MCF 10A (cell line): ENCODE measurements at regions not wholly inside any gene's neighbourhood (a gene's known extent, or its start where the extent isn't known, plus 50 kb on each side); places are given as distances from the start of the nearest gene placed in this dataset.

Source experiments
- BruUV-seq: library from RNA; stranded (reverse); fragments of 400-500 nt; replicated peaks from 2 replicates; lab custom pipeline; 2021; lab: Mats Ljungman, UMichigan
- CTCF ChIA-PET: fragments of 300-600 bp; sonication (Branson Sonifier 250); formaldehyde crosslinking; extraction: SDS; loops from one replicate; lab custom pipeline; 2021; ENCODE audit warnings: antibody characterized with exemption, inconsistent platforms; lab: Yijun Ruan, JAX
- POLR2A ChIA-PET: fragments of 300-600, 350-650 bp; sonication (Branson Sonifier 250); formaldehyde crosslinking; extraction: SDS; loops from one replicate; lab custom pipeline; 2020; ENCODE audit warnings: antibody characterized with exemption, inconsistent platforms; lab: Yijun Ruan, JAX
- DNase-seq: peaks from one replicate; pipeline ENCODE4 v3.0.0-alpha.2; 2018; ENCODE audit not compliant: unreplicated experiment
- H3K27ac Mint-ChIP-seq: one replicate; pipeline ENCODE4 v1.8.0; 2022; ENCODE audit warnings: mild to moderate bottlenecking, low read depth, mixed read lengths; ENCODE audit not compliant: unreplicated experiment
- H3K27me3 Mint-ChIP-seq: one replicate; pipeline ENCODE4 v1.8.0; 2022; ENCODE audit warnings: mixed read lengths; ENCODE audit not compliant: insufficient read depth, unreplicated experiment
- H3K36me3 Mint-ChIP-seq: one replicate; pipeline ENCODE4 v1.8.0; 2022; ENCODE audit warnings: mild to moderate bottlenecking, moderate library complexity, mixed read lengths; ENCODE audit not compliant: insufficient read depth, unreplicated experiment
- H3K4me1 Mint-ChIP-seq: one replicate; pipeline ENCODE4 v1.8.0; 2022; ENCODE audit warnings: mixed read lengths; ENCODE audit not compliant: insufficient read depth, unreplicated experiment
- H3K4me3 Mint-ChIP-seq: one replicate; pipeline ENCODE4 v1.8.0; 2022; ENCODE audit warnings: mild to moderate bottlenecking, moderate library complexity, mixed read lengths; ENCODE audit not compliant: unreplicated experiment
- H3K9me3 Mint-ChIP-seq: one replicate; pipeline ENCODE4 v1.8.0; 2022; ENCODE audit warnings: mixed read lengths; ENCODE audit not compliant: unreplicated experiment
- intact Hi-C: fragments of 100-400 bp; cut with micrococcal nuclease; formaldehyde crosslinking; loops from 2 replicates; pipeline ENCODE4 v1.14.1; 2022
- TF ChIP-seq, protein P1 (sequence below): fragments of 200-600 bp; IDR thresholded peaks from one replicate; pipeline ENCODE4 v1.8.0; 2022; ENCODE audit warnings: antibody characterized with exemption, mild to moderate bottlenecking; ENCODE audit not compliant: unreplicated experiment

DNA sequence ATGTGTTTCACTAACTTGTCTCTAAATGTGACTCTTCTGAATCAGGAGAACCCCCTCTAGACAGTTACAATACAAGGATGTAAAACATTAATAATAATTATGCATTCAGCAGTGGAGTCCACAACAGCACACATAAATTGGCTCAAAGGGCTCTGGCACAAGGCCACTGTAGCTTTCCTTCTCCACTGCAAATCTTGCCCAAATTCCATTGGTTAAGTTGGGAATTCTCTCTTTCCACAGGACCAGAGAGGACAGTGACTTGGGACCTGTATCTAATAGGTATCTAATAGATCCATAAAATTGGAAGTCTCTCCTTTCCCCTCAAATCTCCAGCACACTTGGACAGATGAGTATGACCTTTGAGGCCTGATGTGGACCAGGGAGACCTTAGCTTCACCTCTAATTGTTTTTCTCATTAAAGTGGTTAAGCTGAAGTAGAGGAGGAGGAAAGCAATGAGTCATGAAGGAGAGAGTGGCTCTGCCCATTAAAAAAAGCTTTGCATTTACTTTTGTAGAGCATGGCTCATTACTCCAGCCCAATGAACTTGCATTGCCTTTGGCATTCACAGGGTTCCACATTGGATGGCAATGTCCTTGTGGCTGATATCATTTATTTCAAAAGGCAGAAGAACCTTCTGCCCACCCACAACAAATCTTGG lies 72.3 kb upstream of the SH3RF1 start:
- Mint-ChIP-seq H3K27ac (no peak overlapping the region), H3K36me3 (peaks cover 4% of the 10 kb centered on the region), H3K9me3 (no peaks in the 10 kb centered on the region), H3K4me1 (no peaks in the 10 kb centered on the region), H3K4me3 (no peak overlapping the region), H3K27me3 (no peaks in the 10 kb centered on the region)
- ChIA-PET CTCF (no interaction called here), POLR2A (no interaction called here)
- intact Hi-C loops, result no loop called here
- no peak for DNase-seq
- TF ChIP-seq, protein P1, sequence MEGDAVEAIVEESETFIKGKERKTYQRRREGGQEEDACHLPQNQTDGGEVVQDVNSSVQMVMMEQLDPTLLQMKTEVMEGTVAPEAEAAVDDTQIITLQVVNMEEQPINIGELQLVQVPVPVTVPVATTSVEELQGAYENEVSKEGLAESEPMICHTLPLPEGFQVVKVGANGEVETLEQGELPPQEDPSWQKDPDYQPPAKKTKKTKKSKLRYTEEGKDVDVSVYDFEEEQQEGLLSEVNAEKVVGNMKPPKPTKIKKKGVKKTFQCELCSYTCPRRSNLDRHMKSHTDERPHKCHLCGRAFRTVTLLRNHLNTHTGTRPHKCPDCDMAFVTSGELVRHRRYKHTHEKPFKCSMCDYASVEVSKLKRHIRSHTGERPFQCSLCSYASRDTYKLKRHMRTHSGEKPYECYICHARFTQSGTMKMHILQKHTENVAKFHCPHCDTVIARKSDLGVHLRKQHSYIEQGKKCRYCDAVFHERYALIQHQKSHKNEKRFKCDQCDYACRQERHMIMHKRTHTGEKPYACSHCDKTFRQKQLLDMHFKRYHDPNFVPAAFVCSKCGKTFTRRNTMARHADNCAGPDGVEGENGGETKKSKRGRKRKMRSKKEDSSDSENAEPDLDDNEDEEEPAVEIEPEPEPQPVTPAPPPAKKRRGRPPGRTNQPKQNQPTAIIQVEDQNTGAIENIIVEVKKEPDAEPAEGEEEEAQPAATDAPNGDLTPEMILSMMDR, result no peak
- BruUV-seq, result no TSS peak

DNA sequence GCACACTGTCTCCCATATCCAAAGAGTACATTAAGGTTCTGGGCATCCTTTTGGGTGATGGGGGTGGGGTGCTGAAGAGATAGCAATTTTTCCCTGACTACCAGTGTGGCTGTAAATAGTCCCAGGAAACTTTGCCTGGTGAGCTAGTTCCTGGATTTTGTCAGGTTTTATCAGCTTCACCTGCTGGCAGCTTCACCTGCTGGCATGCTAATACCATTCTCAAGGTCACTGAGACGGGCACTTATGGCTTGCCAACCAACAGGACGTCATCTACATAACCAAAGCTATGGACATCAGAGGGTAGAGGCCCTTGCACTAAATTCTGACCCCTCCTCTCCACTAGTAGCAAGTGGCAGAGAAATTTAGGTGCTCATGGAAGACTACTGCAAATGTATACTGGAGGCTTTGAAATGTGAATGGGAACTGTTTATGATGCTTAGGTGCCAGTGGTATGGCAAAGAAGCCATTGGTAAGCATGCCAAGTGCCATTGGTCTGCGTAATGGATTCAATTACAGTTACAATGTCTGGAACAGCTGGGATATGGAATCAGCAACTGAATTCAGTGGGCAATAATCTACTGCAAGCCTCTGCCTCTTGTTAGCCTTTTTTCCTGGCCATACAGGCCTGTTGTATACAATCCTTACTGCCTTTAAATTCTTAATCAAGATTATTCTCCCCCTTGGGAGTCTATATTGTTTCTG lies 71.6 kb upstream of the SH3RF1 start:
- ChIA-PET POLR2A (interaction anchor here (1.0 kb wide), 1 partner anchor 28 kb away, joined by 3 read pairs; no protein-coding TSS in a partner anchor), CTCF (interaction anchor here (0.6 to 1.0 kb wide), 3 partner anchors 21 to 144 kb away, joined by 3 to 4 read pairs (median 3); no protein-coding TSS in a partner anchor)
- H3K4me3 Mint-ChIP-seq, result no peak overlapping the region
- no peak overlapping the region for H3K27ac Mint-ChIP-seq
- peaks cover 4% of the 10 kb centered on the region for H3K36me3 Mint-ChIP-seq
- intact Hi-C loops, result no loop called here
- no peak for DNase-seq
- no peaks in the 10 kb centered on the region for H3K4me1 Mint-ChIP-seq
- TF ChIP-seq, protein P1, result no peak
- no peaks in the 10 kb centered on the region for H3K27me3 Mint-ChIP-seq
- no TSS peak for BruUV-seq
- H3K9me3 Mint-ChIP-seq, result no peaks in the 10 kb centered on the region

DNA sequence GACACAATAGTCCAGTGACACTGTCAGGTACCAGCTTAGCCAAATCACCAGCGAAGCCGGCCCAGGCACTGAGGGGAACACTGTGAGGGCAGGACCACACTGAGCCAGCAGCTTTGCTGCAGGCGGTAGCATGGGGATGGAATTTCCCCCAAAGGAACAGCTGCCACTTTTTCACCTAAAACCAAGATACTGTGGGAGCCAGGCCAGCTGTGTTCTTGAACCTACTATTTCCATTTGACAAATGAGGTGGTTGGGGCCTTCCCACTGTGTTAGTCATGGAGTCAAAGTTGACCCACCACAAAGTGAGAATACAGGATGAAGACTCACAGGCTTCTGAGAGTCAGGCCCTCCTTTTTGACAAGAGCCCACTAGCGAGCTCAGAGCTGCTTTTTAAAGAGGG lies 70.7 kb upstream of the SH3RF1 start:
- POLR2A ChIA-PET, result interaction anchor here (1.0 kb wide), 1 partner anchor 27 kb away, joined by 3 read pairs; no protein-coding TSS in a partner anchor
- TF ChIP-seq, protein P1, result no peak
- Mint-ChIP-seq H3K27me3 (no peaks in the 10 kb centered on the region), H3K4me3 (no peak overlapping the region), H3K27ac (no peak overlapping the region), H3K4me1 (no peaks in the 10 kb centered on the region), H3K9me3 (no peaks in the 10 kb centered on the region), H3K36me3 (peaks cover 4% of the 10 kb centered on the region)
- CTCF ChIA-PET, result interaction anchor here (0.7 to 1.0 kb wide), 2 partner anchors 22 to 118 kb away, joined by 3 to 4 read pairs; no protein-coding TSS in a partner anchor
- no peak for DNase-seq
- BruUV-seq, result no TSS peak
- intact Hi-C loops, result no loop called here

DNA sequence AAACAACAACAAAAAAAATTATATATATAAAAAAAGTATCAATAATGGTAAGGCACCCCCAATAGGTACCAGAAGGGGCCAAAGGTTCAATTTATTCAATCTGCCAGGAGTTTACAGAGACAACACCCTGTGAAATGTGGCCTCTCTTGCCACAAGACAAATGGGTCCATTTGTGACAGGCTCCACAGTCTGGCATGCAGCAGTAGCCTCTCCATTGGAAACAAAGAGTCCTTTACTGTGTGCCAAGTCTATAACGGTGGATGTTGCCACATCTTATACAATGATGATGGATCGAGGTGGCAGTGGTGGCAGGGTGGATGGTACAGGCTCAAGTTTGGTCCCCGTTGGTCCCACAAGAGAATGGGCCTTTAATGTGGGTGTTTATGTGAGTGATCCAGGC lies 70.1 kb upstream of the SH3RF1 start:
- H3K9me3 Mint-ChIP-seq, result no peaks in the 10 kb centered on the region
- intact Hi-C loops, result no loop called here
- TF ChIP-seq, protein P1, result no peak
- H3K36me3 Mint-ChIP-seq, result peaks cover 4% of the 10 kb centered on the region
- ChIA-PET POLR2A (no interaction called here), CTCF (no interaction called here)
- no peak for DNase-seq
- H3K27me3 Mint-ChIP-seq, result no peaks in the 10 kb centered on the region
- H3K4me3 Mint-ChIP-seq, result no peak overlapping the region
- peaks cover 1% of the 10 kb centered on the region for H3K4me1 Mint-ChIP-seq
- H3K27ac Mint-ChIP-seq, result no peak overlapping the region
- BruUV-seq, result no TSS peak
